Esophagus muscularis mucosa (tissue), 4 donors: ENCODE measurements at regions not wholly inside any gene's neighbourhood (a gene's known extent, or its start where the extent isn't known, plus 50 kb on each side); places are given as distances from the start of the nearest gene placed in this dataset.

Experiments used
- DNase-seq: peaks from one replicate; pipeline ENCODE4 v3.0.0-alpha.2; 2017; ENCODE audit errors: extremely low spot score
- H3K27ac ChIP-seq, 4 donors: fragments of 200-600 bp; sonication (generic); replicated peaks in 1 of 4; 1 replicate in 3 of 4; 2 replicates in 1 of 4; pipeline ENCODE4 v1.5.1; 2016 to 2019; ENCODE audit warnings: mild to moderate bottlenecking in 1 of 4
- H3K27me3 ChIP-seq, 4 donors: fragments of 200-600 bp; sonication (generic); one replicate each; pipeline versions ENCODE4 v1.5.1 to v1.6.0; 2016 to 2019
- H3K36me3 ChIP-seq, 4 donors: fragments of 200-600 bp; sonication (generic); one replicate each; pipeline ENCODE4 v1.5.1; 2016 to 2019
- H3K4me1 ChIP-seq, 4 donors: fragments of 200-600 bp; sonication (generic); one replicate each; pipeline ENCODE4 v1.5.1; 2016 to 2019
- H3K4me3 ChIP-seq, 4 donors: fragments of 200-600 bp; sonication (generic); 1 replicate in 2 of 4; 2 replicates in 2 of 4; pipeline ENCODE4 v1.5.1; 2016 to 2019; ENCODE audit warnings: mild to moderate bottlenecking in 4 of 4, moderate library complexity in 1 of 4
- H3K9me3 ChIP-seq, 4 donors: fragments of 200-600 bp; sonication (generic); 1 replicate in 3 of 4; 2 replicates in 1 of 4; pipeline ENCODE4 v1.5.1; 2016 to 2019
- CTCF ChIP-seq, 3 experiments: fragments of 200-600 bp in 2 of 3; fragments of 450-650 bp in 1 of 3; sonication (generic) in 2 of 3; IDR thresholded peaks; one replicate each; pipeline ENCODE4 v1.5.1; 2017 to 2019; ENCODE audit warnings: antibody characterized with exemption in 3 of 3, mild to moderate bottlenecking in 2 of 3, moderate library complexity in 1 of 3
- EP300 ChIP-seq: sonication (generic); formaldehyde crosslinking; IDR thresholded peaks from one replicate; pipeline ENCODE4 v1.6.1; 2017; ENCODE audit warnings: antibody characterized with exemption
- POLR2A ChIP-seq: fragments of 450-650 bp; IDR thresholded peaks from one replicate; pipeline ENCODE4 v1.6.1; 2017; ENCODE audit warnings: antibody characterized with exemption, moderate library complexity, mild to moderate bottlenecking, low read depth
- POLR2AphosphoS5 ChIP-seq, 2 donors: sonication (generic); formaldehyde crosslinking; IDR thresholded peaks; one replicate each; pipeline ENCODE4 v1.6.1; 2017; ENCODE audit warnings: antibody characterized with exemption in 2 of 2
- WGBS: methylation state at CpG from one replicate; pipeline ENCODE4 v1.1.5; 2018; 5-methylcytosine and 5-hydroxymethylcytosine counted together
- intact Hi-C: fragments of 100-400 bp; cut with DNase I; formaldehyde crosslinking; loops from one replicate; pipeline ENCODE4 v1.15.1; 2023

GRCh38 chr17:78305801-78306200, 54.1 kb downstream of the SOCS3 start:
- intact Hi-C loops, result no loop called here
- TF ChIP-seq EP300 (no peak), CTCF (IDR thresholded peaks at IDR 0.05) (no peak), POLR2A (no peak), POLR2AphosphoS5 (IDR thresholded peaks at IDR 0.05) (no peak)
- H3K27ac ChIP-seq, result no peak overlapping the region
- no peaks in the 10 kb centered on the region for H3K36me3 ChIP-seq
- no peak overlapping the region for H3K4me3 ChIP-seq
- WGBS, result 87% methylated on average over 4 of the region's 5 CpGs
- peaks cover 4 to 16% (median 10%) of the 10 kb centered on the region in 4 donors for H3K4me1 ChIP-seq
- DNase-seq, result no peak
- H3K27me3 ChIP-seq, result no peaks in the 10 kb centered on the region
- H3K9me3 ChIP-seq, result no peaks in the 10 kb centered on the region

- Histone ChIP-seq H3K4me3 (no peak overlapping the region), H3K36me3 (no peaks in the 10 kb centered on the region), H3K27me3 (no peaks in the 10 kb centered on the region), H3K9me3 (no peaks in the 10 kb centered on the region), H3K27ac (peak overlapping the region in 1 of 4 donors; percentile 29), H3K4me1 (peaks cover 4 to 16% (median 10%) of the 10 kb centered on the region in 4 donors)
- no peak for DNase-seq
- 46% methylated on average over 6 of the region's 9 CpGs for WGBS
- TF ChIP-seq CTCF (IDR thresholded peaks at IDR 0.05) (no peak), POLR2AphosphoS5 (IDR thresholded peaks at IDR 0.05) (peak; percentile 18 to 31)
- intact Hi-C loops, result no loop called here
Measured at GRCh38 chr17:78304549-78305037, 55.3 kb downstream of the SOCS3 start.

GRCh38 chr17:78302478-78302877, 57.4 kb downstream of the SOCS3 start:
- intact Hi-C loops, result no loop called here
- Histone ChIP-seq H3K36me3 (no peaks in the 10 kb centered on the region), H3K4me3 (no peak overlapping the region), H3K9me3 (no peaks in the 10 kb centered on the region), H3K4me1 (peaks cover 4 to 16% (median 10%) of the 10 kb centered on the region in 4 donors), H3K27ac (no peak overlapping the region), H3K27me3 (no peaks in the 10 kb centered on the region)
- TF ChIP-seq POLR2AphosphoS5 (IDR thresholded peaks at IDR 0.05) (no peak), CTCF (IDR thresholded peaks at IDR 0.05) (no peak), EP300 (no peak), POLR2A (no peak)
- no peak for DNase-seq
- WGBS, result 94% methylated on average over 5 of the region's 5 CpGs

GRCh38 chr17:78301821-78302213, 58.1 kb downstream of the SOCS3 start:
- Histone ChIP-seq H3K36me3 (no peaks in the 10 kb centered on the region), H3K27ac (no peak overlapping the region), H3K9me3 (no peaks in the 10 kb centered on the region), H3K4me1 (peaks cover 4 to 16% (median 10%) of the 10 kb centered on the region in 4 donors), H3K4me3 (no peak overlapping the region), H3K27me3 (no peaks in the 10 kb centered on the region)
- WGBS, result 90% methylated on average over 4 of the region's 11 CpGs
- intact Hi-C loops, result no loop called here
- no peak for DNase-seq
- no peak for TF ChIP-seq POLR2A

- Histone ChIP-seq H3K4me1 (peaks cover 4 to 16% (median 10%) of the 10 kb centered on the region in 4 donors), H3K9me3 (no peaks in the 10 kb centered on the region), H3K27me3 (no peaks in the 10 kb centered on the region), H3K36me3 (no peaks in the 10 kb centered on the region), H3K27ac (no peak overlapping the region), H3K4me3 (no peak overlapping the region)
- no peak for TF ChIP-seq EP300
- TF ChIP-seq POLR2A, result no peak
- TF ChIP-seq CTCF (IDR thresholded peaks at IDR 0.05), result no peak
- WGBS, result 90% methylated on average over 17 of the region's 19 CpGs
- intact Hi-C loops, result no loop called here
- DNase-seq, result no peak
Measured at GRCh38 chr17:78300962-78301820, 58.7 kb downstream of the SOCS3 start.
